Fibroblast of lung (primary cell): ENCODE measurements at regions not wholly inside any gene's neighbourhood (a gene's known extent, or its start where the extent isn't known, plus 50 kb on each side); places are given as distances from the start of the nearest gene placed in this dataset.

Experiments
- DNase-seq, 2 donors: peaks; one replicate each; pipeline versions ENCODE4 v3.0.0 to v3.0.0-alpha.2; 2010; ENCODE audit warnings: low read depth in 2 of 2
- H2AFZ ChIP-seq: 2 replicates; pipeline ENCODE4 v1.5.1; 2012; ENCODE audit warnings: low read length, control low read depth, inconsistent platforms
- H3K27ac ChIP-seq: 2 replicates; pipeline ENCODE4 v1.5.1; 2011; ENCODE audit warnings: low read length, control low read depth; ENCODE audit not compliant: insufficient read depth
- H3K27me3 ChIP-seq: 2 replicates; pipeline ENCODE4 v1.5.1; 2011; ENCODE audit warnings: mild to moderate bottlenecking, low read length; ENCODE audit not compliant: control insufficient read depth, insufficient read depth
- H3K36me3 ChIP-seq: 2 replicates; pipeline ENCODE4 v1.5.1; 2011; ENCODE audit warnings: low read length; ENCODE audit not compliant: control insufficient read depth, insufficient read depth
- H3K4me1 ChIP-seq: 2 replicates; pipeline ENCODE4 v1.5.1; 2011; ENCODE audit warnings: low read length; ENCODE audit not compliant: control insufficient read depth, insufficient read depth; ENCODE audit errors: extremely low read depth
- H3K4me2 ChIP-seq: 2 replicates; pipeline ENCODE4 v1.5.1; 2011; ENCODE audit warnings: low read length, control low read depth; ENCODE audit not compliant: insufficient read depth; ENCODE audit errors: extremely low read depth
- H3K4me3 ChIP-seq, 4 experiments: fragments of 200-600 bp in 1 of 4; sonication (generic) in 1 of 4; replicated peaks in 1 of 4; 2 replicates each; pipeline ENCODE4 v1.5.1; 2011 to 2016; ENCODE audit warnings: low read length in 4 of 4, low read depth in 3 of 4, mild to moderate bottlenecking in 3 of 4, control low read depth in 2 of 4, inconsistent platforms in 1 of 4, mixed read lengths in 1 of 4; ENCODE audit not compliant: insufficient read depth in 1 of 4; ENCODE audit errors: control extremely low read depth in 1 of 4
- H3K79me2 ChIP-seq: 2 replicates; pipeline ENCODE4 v1.5.1; 2012; ENCODE audit warnings: mild to moderate bottlenecking, low read length, inconsistent platforms; ENCODE audit not compliant: control insufficient read depth, insufficient read depth
- H3K9ac ChIP-seq: 2 replicates; pipeline ENCODE4 v1.5.1; 2011; ENCODE audit warnings: mild to moderate bottlenecking, low read length, control low read depth; ENCODE audit not compliant: insufficient read depth
- H3K9me3 ChIP-seq: 2 replicates; pipeline ENCODE4 v1.5.1; 2012; ENCODE audit warnings: low read depth, low read length; ENCODE audit not compliant: control insufficient read depth, insufficient read depth
- H4K20me1 ChIP-seq: 2 replicates; pipeline ENCODE4 v1.5.1; 2011; ENCODE audit warnings: low read length; ENCODE audit not compliant: control insufficient read depth, insufficient read depth; ENCODE audit errors: extremely low read depth
- EZH2 ChIP-seq: IDR thresholded peaks from 2 replicates; pipeline ENCODE4 v1.5.1; 2012; ENCODE audit warnings: low read length, control low read depth, mild to moderate bottlenecking; ENCODE audit errors: missing control alignments
- TF ChIP-seq, protein P1 (sequence below), 2 donors: IDR thresholded peaks in 1 of 2; conservative IDR thresholded peaks in 1 of 2; 1 replicate in 1 of 2; 2 replicates in 1 of 2; pipeline ENCODE4 v1.5.1; 2011 to 2012; ENCODE audit warnings: low read length in 2 of 2, control low read depth in 1 of 2, inconsistent platforms in 1 of 2, low read depth in 1 of 2, mild to moderate bottlenecking in 1 of 2

DNA sequence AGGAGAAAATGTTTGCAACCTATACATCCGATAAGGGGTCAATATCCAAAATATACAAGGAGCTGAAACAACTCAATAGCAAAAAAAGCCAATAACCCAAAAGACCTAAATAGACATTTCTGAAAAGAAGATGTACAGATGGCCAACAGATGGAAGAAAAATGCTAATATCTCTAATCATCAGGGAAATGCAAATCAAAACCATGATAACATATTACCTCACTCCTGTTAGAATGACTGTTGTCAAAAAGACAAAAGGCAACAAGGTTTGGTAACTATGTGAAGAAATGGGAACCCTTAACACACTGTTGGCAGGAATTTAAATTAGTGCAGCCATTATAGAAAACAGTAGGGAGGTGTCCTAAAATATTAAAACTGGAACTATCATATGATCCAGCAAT is 74.7 kb downstream of the LEPR start:
- no peaks in the 10 kb centered on the region for H3K27me3 ChIP-seq
- no peak overlapping the region for H3K4me2 ChIP-seq
- no peak for DNase-seq
- no peaks in the 10 kb centered on the region for H3K79me2 ChIP-seq
- H3K4me1 ChIP-seq: peaks cover 2% of the 10 kb centered on the region
- no peak overlapping the region for H3K9ac ChIP-seq
- no peak overlapping the region for H3K27ac ChIP-seq
- no peak overlapping the region for H3K4me3 ChIP-seq
- no peaks in the 10 kb centered on the region for H4K20me1 ChIP-seq
- no peaks in the 10 kb centered on the region for H3K9me3 ChIP-seq
- H3K36me3 ChIP-seq: no peaks in the 10 kb centered on the region
- no peak overlapping the region for H2AFZ ChIP-seq
- TF ChIP-seq, protein P1, sequence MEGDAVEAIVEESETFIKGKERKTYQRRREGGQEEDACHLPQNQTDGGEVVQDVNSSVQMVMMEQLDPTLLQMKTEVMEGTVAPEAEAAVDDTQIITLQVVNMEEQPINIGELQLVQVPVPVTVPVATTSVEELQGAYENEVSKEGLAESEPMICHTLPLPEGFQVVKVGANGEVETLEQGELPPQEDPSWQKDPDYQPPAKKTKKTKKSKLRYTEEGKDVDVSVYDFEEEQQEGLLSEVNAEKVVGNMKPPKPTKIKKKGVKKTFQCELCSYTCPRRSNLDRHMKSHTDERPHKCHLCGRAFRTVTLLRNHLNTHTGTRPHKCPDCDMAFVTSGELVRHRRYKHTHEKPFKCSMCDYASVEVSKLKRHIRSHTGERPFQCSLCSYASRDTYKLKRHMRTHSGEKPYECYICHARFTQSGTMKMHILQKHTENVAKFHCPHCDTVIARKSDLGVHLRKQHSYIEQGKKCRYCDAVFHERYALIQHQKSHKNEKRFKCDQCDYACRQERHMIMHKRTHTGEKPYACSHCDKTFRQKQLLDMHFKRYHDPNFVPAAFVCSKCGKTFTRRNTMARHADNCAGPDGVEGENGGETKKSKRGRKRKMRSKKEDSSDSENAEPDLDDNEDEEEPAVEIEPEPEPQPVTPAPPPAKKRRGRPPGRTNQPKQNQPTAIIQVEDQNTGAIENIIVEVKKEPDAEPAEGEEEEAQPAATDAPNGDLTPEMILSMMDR (conservative IDR thresholded peaks at IDR 0.05 in 1 of 2, IDR thresholded peaks at IDR 0.05 in 1 of 2; ENCODE audit: low read depth in 1 of 2, low read length in 2 of 2): no peak
- no peak for TF ChIP-seq EZH2

DNA sequence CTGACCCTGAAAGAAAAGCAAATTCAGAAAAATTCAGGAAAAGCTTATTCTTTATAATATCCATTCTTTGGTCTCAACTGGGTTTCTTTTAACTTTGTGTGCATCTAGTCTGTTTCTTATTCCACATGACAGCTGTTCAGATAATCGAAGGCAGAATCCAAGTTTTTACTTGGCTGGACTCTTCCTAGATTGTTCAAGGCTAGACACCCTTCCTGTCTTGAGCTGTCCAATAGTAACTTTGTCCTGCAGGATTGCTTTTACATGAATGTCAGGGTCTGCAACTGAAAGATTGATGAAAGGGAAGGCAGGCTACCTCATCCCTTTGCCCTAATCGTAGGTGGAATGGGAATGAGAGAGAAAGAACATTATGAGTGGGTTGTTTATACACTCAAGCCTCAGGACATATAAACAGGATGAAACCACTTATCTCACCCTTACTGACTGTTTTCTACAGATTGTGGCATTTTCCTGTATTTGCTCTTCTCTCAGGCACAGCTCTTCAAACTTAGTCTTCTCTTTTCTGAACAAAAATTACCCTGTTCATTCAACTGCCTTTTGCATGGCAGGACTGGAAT is 76.9 kb downstream of the LEPR start:
- Histone ChIP-seq H3K4me2 (no peak overlapping the region), H2AFZ (no peak overlapping the region), H3K4me3 (no peak overlapping the region), H3K79me2 (no peaks in the 10 kb centered on the region), H4K20me1 (no peaks in the 10 kb centered on the region), H3K9me3 (no peaks in the 10 kb centered on the region), H3K27ac (no peak overlapping the region), H3K36me3 (no peaks in the 10 kb centered on the region), H3K4me1 (peaks cover 2% of the 10 kb centered on the region), H3K27me3 (no peaks in the 10 kb centered on the region), H3K9ac (no peak overlapping the region)
- no peak for DNase-seq
- TF ChIP-seq, protein P1 (conservative IDR thresholded peaks at IDR 0.05 in 1 of 2, IDR thresholded peaks at IDR 0.05 in 1 of 2; ENCODE audit: low read depth in 1 of 2, low read length in 2 of 2): no peak
- no peak for TF ChIP-seq EZH2

DNA sequence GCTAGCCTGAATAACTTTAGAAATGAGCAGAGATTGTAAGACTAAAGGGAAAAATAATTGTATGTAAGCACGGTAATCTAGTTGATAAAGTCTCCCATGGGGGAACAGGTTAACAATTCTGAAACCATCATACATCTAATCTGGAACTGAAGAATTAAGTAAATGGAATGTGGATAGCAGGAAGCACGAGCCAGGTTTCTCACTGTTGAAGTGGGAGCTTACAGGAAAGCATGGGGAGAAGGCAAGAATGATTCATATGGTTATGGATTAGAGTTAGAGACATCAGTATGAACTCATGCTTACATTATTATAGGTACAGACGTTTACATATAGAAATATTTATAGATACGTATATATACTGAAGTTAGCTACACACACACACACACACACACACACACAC is 83.0 kb downstream of the LEPR start:
- no peaks in the 10 kb centered on the region for H3K27me3 ChIP-seq
- H3K79me2 ChIP-seq: no peaks in the 10 kb centered on the region
- no peak overlapping the region for H3K9ac ChIP-seq
- no peaks in the 10 kb centered on the region for H4K20me1 ChIP-seq
- peak in 1 of 2 donors; percentile 35 for DNase-seq
- H3K4me1 ChIP-seq: no peaks in the 10 kb centered on the region
- TF ChIP-seq, protein P1 (conservative IDR thresholded peaks at IDR 0.05 in 1 of 2, IDR thresholded peaks at IDR 0.05 in 1 of 2; ENCODE audit: low read depth in 1 of 2, low read length in 2 of 2): no peak
- no peak for TF ChIP-seq EZH2
- H3K4me2 ChIP-seq: no peak overlapping the region
- no peak overlapping the region for H3K4me3 ChIP-seq
- no peak overlapping the region for H3K27ac ChIP-seq
- H2AFZ ChIP-seq: no peak overlapping the region
- H3K36me3 ChIP-seq: no peaks in the 10 kb centered on the region
- H3K9me3 ChIP-seq: no peaks in the 10 kb centered on the region
